IPS DF 19.7 (cell line): ENCODE measurements at regions not wholly inside any gene's neighbourhood (a gene's known extent, or its start where the extent isn't known, plus 50 kb on each side); places are given as distances from the start of the nearest gene placed in this dataset.

Experiments used
- DNase-seq: peaks from one replicate; pipeline ENCODE4 v3.0.0-alpha.2; 2013; ENCODE audit warnings: low read depth, low spot score

DNA sequence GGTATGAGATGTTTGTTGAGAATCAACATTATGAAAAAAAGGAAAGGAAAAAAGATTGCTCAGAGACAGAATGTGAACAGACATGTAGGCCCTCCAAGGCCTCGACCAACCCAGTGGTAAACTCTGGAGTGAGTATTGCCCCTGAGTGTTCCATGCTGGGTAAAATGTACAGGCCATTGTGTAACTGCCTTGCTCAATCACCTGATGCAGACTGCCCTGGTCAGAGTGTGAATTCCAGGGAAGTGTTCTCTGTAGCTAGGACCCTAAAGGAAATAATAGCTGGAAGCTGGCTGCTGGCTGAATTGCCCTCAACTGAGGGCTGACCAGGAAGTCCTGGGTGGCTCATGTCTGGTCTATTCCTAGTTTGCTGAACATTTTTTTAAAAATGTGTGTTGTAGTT lies 1081.4 kb upstream of the LRFN5 start:
- DNase-seq = no peak

DNA sequence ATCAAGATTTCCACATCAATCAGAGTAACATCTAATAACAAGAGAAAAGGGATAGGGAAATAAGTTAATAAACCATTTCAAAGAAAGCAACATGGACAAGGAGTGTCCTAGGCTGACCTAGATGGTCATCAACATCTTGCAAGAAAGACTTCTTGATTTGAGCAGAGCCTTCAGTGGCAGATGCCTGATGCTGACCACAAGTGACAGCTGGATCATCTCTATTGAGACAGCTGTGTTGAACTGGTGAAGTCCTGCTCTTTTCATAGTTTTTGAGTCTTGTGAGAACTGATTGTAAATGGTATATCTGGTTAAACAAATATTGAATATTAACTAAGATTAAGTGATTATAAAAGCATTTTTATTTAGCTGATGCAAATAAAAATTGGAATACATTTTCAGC lies 1083.6 kb upstream of the LRFN5 start:
- DNase-seq = no peak

DNA sequence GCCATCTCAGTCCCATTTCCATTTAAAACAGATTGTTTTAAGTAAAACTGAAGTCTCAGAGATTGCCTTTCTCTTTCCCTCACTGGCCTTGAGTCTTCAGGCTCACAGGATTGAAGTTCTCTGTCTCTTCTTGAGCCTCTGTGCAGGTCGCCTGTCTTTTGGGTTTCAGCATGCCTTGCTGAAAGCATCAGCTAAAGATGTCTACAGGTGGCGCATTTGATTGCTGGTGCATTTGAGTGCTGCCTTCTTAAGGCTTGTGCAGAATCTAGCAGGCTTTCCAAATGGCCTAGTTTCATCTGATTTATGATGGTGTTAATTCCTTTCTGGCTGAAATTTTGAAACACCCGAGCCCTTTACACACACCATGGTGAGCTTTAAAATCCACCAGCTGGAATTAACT lies 1062.2 kb upstream of the FBXO33 start:
- no peak for DNase-seq

DNA sequence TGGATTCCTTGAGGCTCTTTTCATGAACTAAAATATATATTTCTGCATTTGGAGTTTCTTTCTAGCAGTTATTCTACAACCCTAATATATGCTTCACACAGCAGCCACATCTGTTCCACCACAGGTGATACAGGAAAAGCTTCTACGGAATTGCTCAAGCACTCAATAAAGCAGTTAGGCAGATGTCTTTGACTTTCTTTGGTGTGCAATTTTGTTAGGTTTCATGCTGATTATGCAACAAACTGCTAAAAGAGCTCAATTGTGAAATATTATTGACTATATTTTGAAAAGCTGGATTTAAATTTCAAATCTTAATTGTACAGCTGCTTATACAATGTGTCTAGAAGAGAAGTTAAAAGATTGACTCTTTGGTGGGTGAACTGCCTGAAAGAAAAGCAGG lies 1055.6 kb upstream of the FBXO33 start:
- no peak for DNase-seq

DNA sequence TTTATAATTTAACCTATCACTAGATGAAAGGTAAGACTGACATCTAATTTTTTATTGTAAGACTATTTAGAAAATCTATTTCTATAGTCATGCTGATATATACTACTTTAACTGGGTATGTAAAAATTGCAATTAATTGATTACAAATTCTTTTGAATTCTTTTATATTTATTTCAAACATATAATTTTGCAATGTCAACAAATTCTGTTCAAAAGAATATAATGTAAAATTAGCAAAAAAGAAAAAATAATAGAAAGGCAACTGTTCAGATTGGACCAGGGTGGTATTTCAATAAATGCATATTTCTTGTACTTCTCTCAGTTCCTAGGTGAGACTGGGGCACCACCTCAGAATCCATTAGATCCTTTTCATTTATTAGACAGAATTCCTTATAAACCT lies 1053.5 kb upstream of the FBXO33 start:
- no peak for DNase-seq

DNA sequence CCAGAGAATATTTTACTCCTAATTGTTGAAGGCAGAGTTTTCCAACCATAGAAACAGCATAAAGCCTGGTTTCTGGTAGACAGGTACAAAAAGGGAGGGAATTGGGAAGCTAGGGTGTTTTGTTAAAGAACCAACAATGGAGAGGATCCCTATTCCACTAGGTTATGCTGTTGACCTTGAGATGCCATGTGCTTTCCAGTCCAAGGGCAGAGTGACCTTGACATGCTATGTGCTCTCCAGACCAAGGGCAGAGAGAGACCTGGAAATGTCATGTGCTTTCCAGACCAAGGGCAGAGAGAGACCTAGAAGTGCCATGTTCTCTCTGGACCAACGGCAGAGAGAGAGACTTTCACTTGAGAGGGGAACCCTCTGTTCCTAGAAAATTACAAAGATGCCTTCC lies 1043.8 kb upstream of the FBXO33 start:
- DNase-seq = no peak

DNA sequence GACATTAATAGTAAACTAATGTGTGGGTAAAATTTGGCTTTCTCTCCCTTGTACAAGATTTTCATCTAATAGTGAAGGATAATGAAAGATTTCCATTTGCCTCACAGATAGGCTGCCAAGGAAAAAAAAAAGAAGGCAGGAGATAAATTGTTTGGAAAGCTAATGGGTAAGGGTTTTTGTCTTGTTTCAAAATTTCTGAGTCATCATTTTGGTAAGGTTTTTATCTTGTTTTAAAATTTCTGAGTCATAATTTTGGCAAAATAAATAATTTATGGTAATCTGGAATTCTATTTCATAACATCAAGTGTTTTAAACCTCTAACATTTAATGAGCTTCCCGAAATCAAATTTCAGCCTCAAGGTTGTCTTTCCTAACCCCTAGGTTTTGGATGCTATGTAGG lies 1035.7 kb upstream of the FBXO33 start:
- DNase-seq = no peak

DNA sequence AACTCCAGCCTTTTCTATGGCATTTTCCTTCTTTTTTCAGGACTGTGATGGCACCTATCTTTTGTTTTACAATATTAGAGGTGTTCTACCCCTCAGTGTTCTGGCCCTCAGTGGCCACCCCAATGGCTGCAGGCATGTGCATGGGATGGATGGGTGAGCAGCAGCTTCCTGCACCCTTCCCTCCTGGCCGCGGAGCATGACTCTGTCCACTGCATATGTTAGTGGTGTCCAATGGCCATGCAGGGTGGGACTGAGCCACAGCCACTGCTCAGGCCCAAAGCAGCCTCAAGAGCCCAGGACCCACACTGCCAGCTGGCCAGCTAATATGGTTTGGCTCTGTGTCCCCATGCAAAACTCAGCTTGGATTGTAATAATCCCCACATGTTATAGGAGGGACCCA lies 1032.3 kb upstream of the FBXO33 start:
- no peak for DNase-seq

DNA sequence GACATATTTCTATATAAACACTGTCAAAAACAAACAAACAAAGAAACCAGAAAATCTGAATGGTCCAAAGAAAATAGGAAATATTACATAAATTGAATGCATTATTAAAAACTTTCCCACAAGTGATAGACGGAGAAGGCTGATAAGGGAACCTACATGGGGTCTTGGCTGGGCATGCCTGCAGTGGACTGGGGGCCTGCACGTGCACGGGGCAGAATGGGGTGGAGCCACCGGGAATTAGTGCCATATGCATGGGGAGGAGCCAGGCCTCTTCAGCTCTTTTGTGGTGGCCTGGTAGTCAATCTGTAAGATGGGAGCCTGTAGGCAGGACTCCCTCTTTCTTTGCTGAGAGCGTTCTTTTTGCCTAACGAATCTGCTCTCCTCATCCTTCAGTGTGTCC lies 1031.7 kb upstream of the FBXO33 start:
- no peak for DNase-seq

DNA sequence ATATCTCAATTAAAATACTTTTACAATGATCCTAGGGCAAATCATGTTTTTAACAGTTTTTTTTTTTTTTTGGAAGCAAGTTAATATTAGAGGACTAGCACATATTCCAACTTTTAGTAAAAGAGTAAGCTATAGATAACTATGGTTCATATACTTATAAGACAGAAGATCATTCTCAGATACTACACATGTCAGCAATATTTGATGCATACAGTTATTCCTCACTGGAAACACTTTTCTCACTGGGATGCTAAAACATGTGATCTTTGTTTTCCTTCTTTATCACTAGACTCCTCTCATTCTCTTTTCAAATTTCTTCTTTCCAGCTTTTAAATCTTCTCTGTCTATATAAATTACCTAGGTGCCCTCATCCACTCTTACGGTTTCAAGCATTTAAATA lies 1020.4 kb upstream of the FBXO33 start:
- no peak for DNase-seq

DNA sequence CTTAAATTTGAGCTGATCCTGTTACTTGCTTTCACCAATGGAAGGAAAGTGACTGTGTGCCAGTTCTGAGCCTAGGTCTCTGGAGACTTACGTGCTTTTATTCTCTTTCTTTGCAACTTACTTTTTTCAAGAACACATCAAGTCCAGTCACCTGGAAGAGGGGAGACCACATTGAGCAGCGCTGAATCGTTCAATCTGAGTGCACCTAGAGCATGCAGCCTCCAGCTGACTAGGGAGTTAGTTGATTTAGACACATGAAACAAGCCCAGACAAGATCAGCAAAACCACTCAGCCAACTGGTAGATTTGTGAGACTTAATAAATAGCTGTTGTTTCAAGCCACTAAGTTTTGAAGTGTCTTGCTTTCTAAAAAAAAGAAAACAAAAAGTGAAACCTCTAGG lies 1014.8 kb upstream of the FBXO33 start:
- no peak for DNase-seq

DNA sequence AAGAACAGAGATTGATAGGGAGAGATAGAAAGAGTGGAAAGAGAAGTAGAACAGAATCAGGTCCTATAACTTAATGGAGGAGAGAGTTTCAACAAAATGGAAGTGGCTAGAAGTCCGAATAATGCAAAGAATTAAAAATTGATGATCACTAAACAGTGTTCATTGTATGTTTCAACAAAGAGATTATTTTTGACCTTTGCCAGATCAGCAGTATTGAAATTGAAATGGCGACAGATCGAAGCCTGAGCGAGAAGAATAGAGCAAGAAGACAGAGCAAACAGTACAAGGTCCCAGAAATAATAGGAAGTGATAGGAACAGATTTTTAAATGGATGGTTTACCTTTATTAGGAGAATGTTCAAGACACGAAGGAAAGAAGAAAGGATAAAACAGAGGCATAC lies 1012.8 kb upstream of the FBXO33 start:
- DNase-seq = no peak

DNA sequence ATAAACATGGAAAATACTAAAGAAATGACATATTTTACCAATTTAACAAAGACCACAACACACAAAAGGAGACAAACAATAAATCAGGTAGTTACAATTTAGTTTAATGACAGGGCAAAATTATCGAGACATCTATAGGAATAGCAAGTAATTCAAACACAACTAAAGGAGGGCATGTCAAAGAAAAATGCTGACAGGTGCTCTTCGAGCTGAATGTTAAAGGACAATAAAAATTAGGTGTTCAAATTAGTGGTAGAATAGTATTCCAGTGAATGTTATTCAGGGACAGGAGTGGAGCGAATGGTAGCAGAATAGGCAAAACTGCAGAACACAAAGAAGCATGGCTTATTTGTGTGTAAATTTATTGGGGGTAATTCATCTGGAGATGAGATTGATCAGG lies 1004.3 kb upstream of the FBXO33 start:
- no peak for DNase-seq

DNA sequence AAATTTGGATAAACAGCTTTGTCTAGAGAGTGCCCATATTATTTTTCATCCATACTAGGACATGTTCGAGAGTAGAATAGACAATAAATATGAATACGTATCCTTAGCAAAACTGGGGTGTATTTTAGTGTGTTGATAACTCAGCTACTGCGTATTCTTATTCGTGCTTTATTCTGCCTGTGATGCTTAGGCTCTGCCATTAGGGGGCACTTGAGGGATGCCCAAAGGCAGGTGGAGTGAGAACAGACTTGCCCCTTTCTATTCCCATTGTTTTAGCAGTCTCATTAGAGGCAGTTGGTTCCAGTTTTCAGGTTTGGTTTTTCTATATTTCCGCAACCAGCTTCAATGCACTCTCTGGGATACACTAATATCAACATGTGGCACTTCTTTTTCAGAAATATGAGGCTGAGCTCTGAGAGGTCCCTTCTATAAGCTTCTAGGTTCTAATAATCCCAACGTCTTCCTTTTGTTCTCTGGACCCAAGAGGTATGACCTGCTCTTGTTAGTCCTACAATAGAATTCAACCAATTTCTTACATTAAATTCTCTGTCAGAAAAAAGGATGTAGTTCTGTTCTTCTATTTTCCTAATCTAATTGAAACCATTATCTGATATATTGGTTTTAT lies 985.7 kb upstream of the FBXO33 start:
- DNase-seq = peak; percentile 25

DNA sequence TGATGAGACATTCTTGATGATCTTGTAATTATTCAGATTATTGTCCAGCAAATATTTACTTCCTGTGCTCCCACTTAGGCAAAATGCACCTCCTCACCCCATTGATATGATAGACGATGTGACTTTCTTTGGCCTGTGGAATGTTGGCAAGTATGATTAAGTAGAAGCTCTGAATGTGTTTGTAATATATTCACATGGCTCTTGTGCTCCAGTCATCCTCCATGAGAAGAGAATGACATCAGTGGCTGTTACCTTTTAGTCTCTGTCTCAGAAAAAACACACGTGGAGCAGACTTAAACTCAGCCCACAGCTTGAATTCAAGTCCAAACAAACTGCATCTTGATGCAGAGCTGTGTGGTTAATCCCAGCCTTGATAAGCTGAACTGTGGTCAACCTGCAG lies 984.3 kb upstream of the FBXO33 start:
- no peak for DNase-seq

DNA sequence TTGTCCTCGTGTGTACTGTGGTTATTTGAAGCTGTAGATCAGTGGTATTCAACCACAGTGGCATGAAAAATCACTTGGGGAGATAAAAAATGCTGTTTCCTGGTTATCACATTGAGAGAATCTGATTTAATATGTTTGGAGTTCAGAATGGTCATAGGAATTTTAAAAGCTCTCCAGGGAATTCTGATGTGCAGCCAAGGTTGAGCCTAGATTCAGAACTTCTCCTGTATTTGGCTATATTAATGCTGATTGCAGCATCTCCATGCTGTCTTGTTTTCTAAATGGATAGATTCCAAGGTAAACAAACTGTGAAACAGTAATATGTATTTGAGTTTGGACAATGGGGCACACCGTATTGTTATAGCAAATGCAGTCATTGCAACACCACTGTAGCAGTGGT lies 982.2 kb upstream of the FBXO33 start:
- no peak for DNase-seq

DNA sequence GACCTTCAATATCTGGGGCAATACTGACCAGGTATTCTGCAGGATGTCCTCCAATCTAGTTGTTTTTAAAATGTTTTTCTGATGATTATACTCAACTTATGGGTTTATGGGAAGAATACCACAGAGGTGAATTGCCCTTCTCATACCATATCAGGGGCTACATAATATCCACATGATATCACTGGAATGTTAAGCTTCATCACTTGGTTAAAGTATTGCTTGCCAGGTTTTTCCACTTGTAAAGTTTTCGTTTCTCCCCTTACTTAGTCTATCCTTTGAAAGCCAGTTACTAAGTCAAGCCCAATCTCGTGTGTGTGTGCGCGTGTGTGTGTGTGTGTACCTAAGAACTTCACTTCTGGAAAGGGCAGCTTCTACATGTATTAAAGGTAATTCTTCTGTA lies 980.9 kb upstream of the FBXO33 start:
- DNase-seq = no peak

DNA sequence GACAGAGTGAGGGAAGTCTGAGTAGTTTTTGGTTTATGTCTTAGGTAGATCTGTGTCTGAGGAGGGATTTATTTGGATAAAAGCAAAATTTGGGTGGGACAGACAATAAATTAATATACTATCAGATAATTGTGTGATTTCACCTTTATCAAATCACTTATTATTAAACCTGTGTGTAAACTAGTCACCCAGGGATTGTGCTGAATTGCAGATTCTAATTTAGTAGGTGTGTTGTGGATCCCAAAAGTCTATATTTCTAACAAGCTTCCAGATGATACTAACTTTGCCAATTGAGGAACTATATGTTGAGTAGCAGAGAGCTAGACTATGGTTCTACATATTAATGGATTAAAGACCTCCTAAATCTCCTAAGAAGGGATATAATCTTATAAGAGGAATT lies 978.5 kb upstream of the FBXO33 start:
- no peak for DNase-seq

DNA sequence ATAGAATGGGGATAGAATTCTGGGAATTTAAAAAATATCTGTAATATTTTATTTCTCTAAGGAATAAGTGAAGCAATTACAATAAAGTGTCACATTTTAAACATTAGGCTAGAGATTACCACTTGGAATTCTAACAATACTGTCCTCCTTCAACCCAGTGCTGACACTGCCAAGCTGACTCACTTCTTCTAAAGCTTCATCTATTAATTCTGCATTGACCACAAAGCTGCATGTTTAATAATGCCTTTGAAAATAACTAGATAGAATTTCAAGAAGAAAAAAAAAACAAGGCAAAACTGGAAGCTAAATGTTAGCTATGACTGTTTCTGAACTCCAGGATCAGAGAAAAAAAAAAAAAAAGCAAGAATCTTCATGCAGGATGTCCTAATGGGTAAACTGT lies 970.7 kb upstream of the FBXO33 start:
- no peak for DNase-seq

DNA sequence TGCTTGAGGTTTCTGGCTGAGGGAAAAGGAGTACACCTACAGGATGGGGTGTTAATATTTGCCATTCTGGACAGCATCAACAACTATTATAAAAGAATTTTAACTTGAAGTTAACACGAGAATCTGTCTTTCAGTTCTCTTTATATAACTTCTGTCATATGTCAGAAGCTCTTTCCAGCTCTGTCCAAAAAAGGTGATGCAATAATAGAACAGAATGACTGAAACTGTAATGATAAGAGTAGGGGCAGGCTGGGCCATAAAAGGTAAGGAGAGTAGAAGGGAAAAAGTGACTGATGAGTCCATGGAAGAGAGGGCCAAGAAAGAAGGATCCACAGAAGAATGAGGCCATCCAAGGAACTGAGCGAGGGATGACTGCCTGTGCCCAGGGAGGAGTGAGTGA lies 966.7 kb upstream of the FBXO33 start:
- DNase-seq = no peak

DNA sequence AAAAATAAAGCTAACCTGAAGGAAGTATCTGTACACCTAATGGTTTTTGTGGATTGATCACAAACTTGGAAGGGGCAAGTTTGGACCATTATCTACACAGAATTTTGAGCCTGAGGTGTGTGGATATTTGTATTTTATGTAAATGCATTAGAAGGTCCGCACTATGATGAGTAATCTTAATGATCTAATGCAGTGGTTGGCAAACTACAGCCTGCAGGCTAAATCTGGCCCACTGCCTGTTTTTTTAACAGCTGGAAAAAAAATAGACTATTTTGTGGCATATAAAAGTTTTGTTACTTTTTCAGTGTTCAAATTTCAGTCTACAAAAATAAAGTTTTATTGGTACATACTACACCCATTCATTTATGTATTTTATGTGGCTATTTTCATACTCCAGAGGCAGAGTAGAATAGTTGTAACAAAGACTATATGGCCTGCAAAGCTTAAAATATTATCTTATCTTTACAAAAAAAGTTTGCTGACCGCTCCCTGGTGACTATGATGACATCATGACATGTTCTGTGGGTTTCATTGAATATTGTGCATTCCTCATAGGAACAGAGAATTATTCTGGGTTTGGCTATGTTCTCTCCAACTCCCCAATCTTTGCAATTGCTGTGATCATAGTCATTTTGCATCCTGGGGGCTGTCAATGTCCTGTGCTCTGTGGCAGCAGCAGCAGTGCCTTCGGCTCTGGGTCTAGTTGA lies 962.6 kb upstream of the FBXO33 start:
- no peak for DNase-seq

DNA sequence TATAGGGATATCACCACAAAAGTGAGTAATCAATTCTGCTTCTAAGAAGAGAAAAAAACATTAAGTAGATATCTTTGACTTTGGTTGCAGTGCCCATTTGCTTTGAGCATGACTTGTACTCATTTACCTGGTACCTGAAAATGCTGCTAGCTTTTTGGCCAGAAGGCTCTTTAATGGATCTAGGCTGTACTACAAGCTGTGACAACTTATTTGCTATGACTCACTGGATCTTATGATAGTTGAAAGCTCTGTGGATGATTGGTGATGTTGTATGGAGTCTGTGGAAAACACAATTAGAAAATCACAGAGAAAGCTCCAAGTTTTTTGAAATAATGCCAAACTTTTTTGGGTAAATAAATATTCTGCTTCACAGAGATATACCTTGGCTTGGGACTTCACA lies 960.9 kb upstream of the FBXO33 start:
- DNase-seq = no peak

DNA sequence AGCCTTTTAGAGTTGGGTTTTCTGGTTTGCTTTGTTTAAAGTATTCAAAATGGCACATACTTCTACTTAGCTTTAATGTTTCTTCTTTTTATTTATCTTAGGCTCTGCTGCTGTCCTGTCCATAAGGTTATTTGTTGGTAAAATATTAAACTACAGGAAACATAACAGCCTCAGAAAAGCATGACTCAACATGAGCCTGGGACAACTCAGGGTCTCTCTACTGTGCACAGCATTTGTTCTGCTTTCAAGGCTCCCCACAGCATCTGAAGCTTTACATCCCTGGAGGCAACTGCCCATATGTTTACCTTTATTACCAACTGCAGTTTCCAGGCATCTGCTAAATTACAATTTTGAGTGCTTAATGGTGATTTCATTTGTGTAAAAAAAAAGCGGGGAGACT lies 954.2 kb upstream of the FBXO33 start:
- DNase-seq = no peak

DNA sequence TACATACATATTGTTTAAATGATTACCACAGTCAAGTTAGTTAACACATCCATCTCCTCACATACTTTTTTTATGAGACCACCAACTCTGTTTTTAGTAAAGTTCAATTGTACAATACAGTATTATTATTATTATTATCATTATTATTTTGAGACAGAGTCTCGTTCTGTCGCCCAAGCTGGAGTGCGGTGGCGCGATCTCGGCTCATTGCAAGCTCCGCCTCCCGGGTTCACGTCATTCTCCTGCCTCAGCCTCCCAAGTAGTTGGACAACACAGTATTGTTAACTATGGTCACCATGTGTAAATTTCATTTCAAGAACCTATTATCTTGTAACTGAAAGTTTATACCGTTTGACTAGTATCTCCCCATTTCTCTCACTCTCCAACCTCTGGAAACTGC lies 942.0 kb upstream of the FBXO33 start:
- DNase-seq = no peak
